ENCODE measurements at regions not wholly inside any gene's neighbourhood (a gene's known extent, or its start where the extent isn't known, plus 50 kb on each side); places are given as distances from the start of the nearest gene placed in this dataset.

- TF ChIP-seq CTCF (IDR thresholded peaks at IDR 0.05; ENCODE audit: poor library complexity) (no peak), EZH2 (IDR thresholded peaks at IDR 0.05; ENCODE audit: borderline replicate concordance) (no peak)
These were observed 105.1 kb downstream of the BCL2L11 start for GRCh38 chr2:111225856-111226255.
